Stimulated activated naive CD8-positive, alpha-beta T cell treated with anti-CD3 and anti-CD28 coated beads, Interleukin-15, amount 100 ng/mL, for 72 hours (primary cell): ENCODE measurements at regions not wholly inside any gene's neighbourhood (a gene's known extent, or its start where the extent isn't known, plus 50 kb on each side); places are given as distances from the start of the nearest gene placed in this dataset.
"Not testable (repeated sequence)": the region's sequence is repeated elsewhere in the genome, so short reads cannot be mapped to it uniquely, and the experiment has no call there.

Source experiments
- ATAC-seq: fragments of 150-1000 bp; cut with Tn5 transposase; 2 replicates; pipeline ENCODE4 v1.10.0; 2021; ENCODE audit warnings: mild to moderate bottlenecking, moderate library complexity
- DNase-seq, 2 donors: peaks; one replicate each; pipeline ENCODE4 v3.0.0; 2021 to 2022
- H3K27ac Mint-ChIP-seq, 2 donors: one replicate each; pipeline ENCODE4 v1.8.0; 2022; ENCODE audit warnings: mild to moderate bottlenecking in 2 of 2, mixed read lengths in 2 of 2, moderate library complexity in 2 of 2
- H3K27me3 Mint-ChIP-seq: one replicate; pipeline ENCODE4 v1.8.0; 2022; ENCODE audit warnings: mixed read lengths
- H3K4me1 Mint-ChIP-seq: one replicate; pipeline ENCODE4 v1.8.0; 2022; ENCODE audit warnings: mild to moderate bottlenecking, mixed read lengths
- H3K4me3 Mint-ChIP-seq, 2 donors: one replicate each; pipeline ENCODE4 v1.8.0; 2022; ENCODE audit warnings: mild to moderate bottlenecking in 2 of 2, mixed read lengths in 2 of 2, moderate library complexity in 1 of 2
- H3K9me3 Mint-ChIP-seq, 2 donors: one replicate each; pipeline ENCODE4 v1.8.0; 2022; ENCODE audit warnings: mixed read lengths in 2 of 2

DNA sequence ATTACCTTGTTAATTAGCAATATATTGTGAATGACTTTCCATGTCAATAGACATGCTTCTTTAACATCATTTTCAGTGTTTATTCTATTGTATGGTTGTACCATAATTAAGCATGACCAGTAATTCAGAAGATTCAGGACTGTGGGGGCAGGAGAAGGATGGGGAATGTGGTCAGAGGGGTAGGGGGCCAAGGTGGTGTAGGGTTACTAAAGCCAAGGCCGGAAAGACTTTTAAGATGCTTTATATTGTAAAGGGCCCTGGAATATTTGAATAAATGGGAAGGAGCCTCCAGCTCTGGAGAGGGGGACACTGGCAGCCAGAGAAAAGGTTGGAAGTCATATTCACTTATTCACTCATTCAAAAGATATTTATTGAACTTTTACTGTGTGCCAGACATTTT lies 115.7 kb downstream of the FGF18 start:
- H3K4me1 Mint-ChIP-seq: no peaks in the 10 kb centered on the region
- peaks cover 55% of the 10 kb centered on the region for H3K27me3 Mint-ChIP-seq
- DNase-seq (no peak), ATAC-seq (no peak)
- no peak overlapping the region for H3K4me3 Mint-ChIP-seq
- H3K27ac Mint-ChIP-seq: no peak overlapping the region
- H3K9me3 Mint-ChIP-seq: peaks cover 0 to 4% of the 10 kb centered on the region in 2 donors

DNA sequence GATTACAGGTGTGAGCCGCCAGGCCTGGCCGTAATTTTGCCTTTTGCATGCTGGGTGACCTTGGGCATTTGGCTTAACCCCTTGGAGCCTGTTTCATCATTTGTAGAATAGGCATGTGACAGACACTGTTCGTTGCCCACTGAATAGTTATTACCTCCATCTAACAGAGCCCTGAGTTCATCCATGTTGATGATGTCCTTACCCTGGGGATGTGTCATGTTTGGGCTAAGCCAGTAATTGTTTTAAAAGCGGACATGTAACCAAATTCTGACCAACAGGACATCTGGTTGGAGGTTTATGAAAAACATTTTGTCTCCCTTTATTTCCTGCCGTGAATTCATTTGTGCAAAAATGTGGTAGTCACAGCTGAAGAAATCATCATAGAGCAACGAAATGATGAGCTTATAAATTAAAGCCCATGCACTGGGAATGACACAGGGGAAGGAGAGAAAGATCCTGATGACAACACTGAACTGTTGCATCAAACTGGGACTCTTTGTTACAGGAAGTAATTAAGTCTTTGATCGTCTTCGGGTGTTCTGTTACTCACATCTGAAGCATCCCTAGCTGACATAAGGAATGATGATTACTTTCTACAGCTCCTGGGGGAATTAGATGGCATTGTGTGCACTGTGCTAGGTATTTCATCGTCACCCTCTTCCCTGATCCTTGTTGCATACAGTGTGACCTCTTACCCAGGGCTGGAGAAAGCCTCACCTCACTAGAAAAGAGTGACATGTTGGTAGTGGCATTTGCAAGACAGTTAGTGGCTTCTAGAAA lies 117.8 kb downstream of the FGF18 start:
- ATAC-seq (no peak), DNase-seq (no peak)
- H3K27ac Mint-ChIP-seq: no peak overlapping the region
- no peaks in the 10 kb centered on the region for H3K4me1 Mint-ChIP-seq
- peaks cover 61% of the 10 kb centered on the region for H3K27me3 Mint-ChIP-seq
- no peak overlapping the region for H3K4me3 Mint-ChIP-seq
- peaks cover 0 to 4% of the 10 kb centered on the region in 2 donors for H3K9me3 Mint-ChIP-seq

DNA sequence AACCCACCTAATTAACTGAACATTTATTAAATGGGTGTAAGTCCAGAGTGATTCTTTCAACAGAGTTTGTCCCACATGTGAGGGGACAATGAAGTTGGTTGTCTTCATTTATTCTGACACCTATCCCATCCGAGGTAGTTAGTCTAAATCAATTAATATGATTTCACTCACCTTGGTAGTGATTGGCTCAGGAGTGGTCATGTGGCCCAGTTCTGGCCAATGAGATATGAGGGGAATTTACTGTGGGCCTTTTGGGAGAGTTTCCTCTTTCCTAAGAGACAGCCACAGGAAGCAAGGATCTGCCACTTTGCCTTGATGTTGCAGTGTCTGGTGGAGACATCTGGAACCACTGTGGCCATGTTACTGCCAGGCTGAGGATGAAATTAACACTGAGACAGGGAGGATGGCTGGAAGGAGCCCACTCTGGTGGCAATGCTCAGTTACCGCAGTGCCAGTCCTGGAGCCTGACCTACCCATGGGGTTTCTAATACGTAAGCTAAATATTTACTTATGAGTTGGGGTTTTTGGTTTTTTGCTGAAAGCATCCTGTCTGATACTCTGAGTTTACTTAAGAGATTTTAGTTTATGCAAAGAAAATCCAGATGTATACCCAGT lies 118.6 kb downstream of the FGF18 start:
- Mint-ChIP-seq H3K9me3 (peaks cover 0 to 4% of the 10 kb centered on the region in 2 donors), H3K27ac (peak overlapping the region in 1 of 2 donors; percentile 12), H3K4me1 (no peaks in the 10 kb centered on the region), H3K27me3 (peaks cover 55% of the 10 kb centered on the region), H3K4me3 (no peak overlapping the region)
- ATAC-seq (no peak), DNase-seq (no peak)

DNA sequence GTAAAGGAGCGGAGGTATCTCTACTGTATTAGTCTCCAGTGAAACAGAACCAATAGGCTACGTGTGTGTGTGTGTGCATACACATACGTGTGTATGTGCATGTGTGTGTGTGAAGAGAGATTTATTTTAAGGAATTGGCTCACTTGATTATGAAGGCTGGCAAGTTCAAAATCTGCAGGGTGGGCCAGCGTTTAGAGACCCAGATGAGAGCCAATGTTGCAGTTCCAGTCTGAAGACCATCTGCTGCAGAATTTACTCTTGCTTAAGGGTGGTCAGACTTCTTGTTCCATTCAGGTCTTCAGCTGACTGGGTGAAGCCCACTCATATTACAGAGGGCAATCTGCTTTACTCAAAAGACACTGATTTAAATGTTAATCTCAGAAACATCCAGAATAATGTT lies 119.2 kb downstream of the FGF18 start:
- Mint-ChIP-seq H3K27ac (no peak overlapping the region), H3K4me3 (no peak overlapping the region), H3K27me3 (peaks cover 49% of the 10 kb centered on the region), H3K4me1 (no peaks in the 10 kb centered on the region), H3K9me3 (peaks cover 0 to 4% of the 10 kb centered on the region in 2 donors)
- DNase-seq (no peak), ATAC-seq (no peak)

DNA sequence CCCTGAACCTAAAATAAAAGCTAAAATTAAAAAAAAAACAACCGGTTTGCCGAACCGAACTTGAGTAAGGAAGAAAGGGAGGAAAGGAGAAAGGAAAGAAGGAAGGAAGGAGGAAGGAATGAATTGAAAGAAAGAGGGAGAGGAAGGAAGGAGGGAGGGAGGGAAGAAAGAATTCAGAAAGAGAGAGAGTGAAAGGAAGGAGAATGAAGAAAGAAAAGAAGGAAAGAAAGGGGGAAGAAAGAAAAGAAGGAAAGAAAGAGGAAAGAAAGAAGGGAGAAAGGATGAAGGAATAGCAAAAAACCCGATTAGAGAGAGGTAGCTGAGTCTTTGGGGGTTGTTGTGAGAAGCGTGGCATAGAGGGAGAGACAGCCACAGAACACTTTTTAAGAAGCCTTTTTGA lies 121.4 kb downstream of the FGF18 start:
- H3K27ac Mint-ChIP-seq: no peak overlapping the region
- H3K9me3 Mint-ChIP-seq: no peaks in the 10 kb centered on the region
- peaks cover 28% of the 10 kb centered on the region for H3K27me3 Mint-ChIP-seq
- DNase-seq (no peak), ATAC-seq (no peak)
- H3K4me1 Mint-ChIP-seq: no peaks in the 10 kb centered on the region
- no peak overlapping the region for H3K4me3 Mint-ChIP-seq

DNA sequence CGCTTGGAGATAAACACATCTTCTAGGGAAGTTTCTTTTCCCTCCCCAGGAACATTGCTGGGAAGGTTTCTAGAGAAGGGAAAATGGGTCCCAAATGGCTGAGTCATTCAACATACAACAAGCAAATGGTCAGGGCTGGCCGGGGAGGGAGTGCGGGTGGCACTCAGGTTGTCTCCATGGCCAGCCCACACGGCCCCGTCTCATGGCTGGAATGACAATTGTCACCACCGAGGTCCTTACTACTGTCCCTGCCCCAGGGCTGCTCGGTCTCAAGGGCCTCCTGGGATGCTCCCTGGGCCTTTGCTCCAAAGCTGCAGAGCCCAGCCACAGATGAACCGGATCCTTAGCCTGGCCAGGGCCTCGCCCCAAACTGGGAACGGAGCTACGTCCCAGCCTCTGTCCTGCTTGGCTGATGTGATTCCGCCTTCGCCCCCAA lies 121.9 kb downstream of the FGF18 start:
- H3K27ac Mint-ChIP-seq: no peak overlapping the region
- no peak overlapping the region for H3K4me3 Mint-ChIP-seq
- ATAC-seq (no peak), DNase-seq (no peak)
- no peaks in the 10 kb centered on the region for H3K4me1 Mint-ChIP-seq
- no peaks in the 10 kb centered on the region for H3K9me3 Mint-ChIP-seq
- H3K27me3 Mint-ChIP-seq: peaks cover 23% of the 10 kb centered on the region

DNA sequence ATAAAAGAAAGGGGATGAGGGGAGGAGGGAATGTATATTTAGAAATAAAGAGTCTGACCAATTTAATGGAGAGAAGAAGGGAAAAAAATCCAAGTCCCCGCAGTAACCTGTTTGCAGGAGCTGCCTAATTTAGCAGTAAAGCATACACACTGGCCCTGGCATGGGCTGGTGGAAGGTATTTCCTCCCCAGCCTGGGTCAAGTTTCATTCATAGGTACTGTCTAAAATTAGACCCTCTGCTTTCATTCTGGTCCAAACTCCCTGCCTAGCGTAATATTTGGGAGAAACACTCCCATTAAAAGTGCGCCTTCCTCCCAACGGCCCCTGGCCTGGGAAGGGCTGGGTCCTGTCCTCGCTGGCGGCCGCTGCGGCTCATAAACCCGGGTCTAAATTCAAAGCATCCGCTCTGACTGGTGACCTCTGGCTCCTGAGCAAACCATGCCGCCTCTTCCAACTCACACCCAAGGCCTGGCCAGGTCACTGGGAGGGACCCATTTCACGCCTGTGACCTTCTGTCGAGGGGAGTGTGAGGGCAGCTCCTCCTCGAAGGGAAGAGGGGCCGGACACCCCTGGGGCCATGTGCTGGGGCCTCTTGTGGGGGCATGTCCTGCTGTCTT lies 123.2 kb downstream of the FGF18 start:
- Mint-ChIP-seq H3K4me3 (no peak overlapping the region), H3K27ac (no peak overlapping the region), H3K9me3 (no peaks in the 10 kb centered on the region), H3K27me3 (peaks cover 17% of the 10 kb centered on the region), H3K4me1 (no peaks in the 10 kb centered on the region)
- DNase-seq (no peak), ATAC-seq (no peak)

DNA sequence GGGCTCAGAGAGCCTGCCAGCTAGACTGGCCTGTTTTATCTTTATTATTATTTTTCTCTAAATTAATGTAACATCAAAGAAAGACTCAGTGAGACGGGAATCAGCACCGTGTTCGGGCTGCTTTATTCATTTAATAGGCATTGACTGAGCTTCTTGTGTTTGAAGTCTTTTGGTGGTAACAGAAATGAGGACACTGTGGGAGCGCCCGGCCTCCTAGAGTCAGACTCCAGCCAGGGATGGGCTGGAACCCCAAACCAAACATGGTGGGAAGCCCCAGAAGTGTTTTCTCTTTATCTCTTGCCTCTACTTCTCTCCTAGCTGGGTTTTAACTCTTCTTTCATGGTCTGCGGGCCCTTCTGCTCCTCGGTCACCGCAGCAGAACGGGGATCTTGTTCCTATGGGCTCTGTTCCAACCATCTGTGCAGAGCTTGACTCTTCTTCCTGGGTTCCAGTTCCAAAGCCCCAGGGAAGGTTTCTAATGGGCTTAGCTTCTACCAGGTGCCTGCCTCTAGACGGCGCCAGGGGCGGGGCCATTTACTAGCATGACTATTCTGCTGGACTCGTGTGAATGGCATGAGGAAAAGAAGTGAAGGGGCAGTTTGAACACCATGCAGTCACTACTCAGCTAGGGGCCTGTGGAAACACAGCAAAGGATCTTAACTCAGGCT lies 123.8 kb downstream of the FGF18 start:
- no peak overlapping the region for H3K4me3 Mint-ChIP-seq
- H3K27me3 Mint-ChIP-seq: peaks cover 17% of the 10 kb centered on the region
- H3K27ac Mint-ChIP-seq: no peak overlapping the region
- H3K9me3 Mint-ChIP-seq: no peaks in the 10 kb centered on the region
- DNase-seq: no peak
- H3K4me1 Mint-ChIP-seq: no peaks in the 10 kb centered on the region
- ATAC-seq: no peak

DNA sequence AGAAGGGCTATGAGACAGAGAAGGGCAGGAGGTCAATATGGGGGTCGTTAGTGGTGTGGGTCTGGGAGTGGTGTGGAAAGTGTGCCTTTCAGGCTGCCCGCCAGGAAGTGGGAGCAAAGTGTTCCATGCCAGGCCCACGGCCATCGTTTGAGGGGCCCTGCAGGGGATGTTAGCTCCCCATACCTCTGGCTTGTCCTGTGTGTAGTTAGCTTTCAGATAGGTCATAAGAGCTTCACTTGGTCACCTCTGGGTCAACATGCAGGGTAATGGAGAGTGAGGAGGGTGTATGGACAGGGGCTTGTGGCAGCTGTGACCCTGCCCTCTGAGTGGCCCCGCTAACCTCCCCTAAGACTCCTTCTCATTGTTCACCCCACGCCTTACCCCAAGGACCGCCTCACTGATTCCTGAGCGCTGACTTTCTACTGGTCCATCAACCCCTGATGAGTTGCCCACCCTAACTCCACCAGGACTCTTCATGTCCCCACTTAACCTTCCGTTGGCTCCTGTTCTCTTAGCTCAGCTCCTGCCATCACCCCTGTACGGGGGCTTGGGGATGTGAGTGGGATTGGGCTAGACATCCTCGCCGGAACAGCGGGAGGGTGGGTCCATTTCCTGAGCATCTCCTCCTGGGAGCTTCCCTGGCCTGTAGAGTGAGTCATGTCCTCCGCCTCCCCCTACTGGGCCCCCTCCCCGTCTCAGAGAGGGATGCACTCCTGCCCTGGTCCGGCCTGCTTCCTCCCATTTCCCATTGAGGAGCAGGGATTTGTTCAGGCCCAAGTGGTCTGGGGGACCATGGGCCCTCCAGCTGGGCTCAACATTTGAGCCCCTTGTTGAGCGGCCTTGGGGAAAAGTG lies 125.7 kb downstream of the FGF18 start:
- no peak overlapping the region for H3K27ac Mint-ChIP-seq
- DNase-seq (no peak), ATAC-seq (no peak)
- H3K4me3 Mint-ChIP-seq: no peak overlapping the region
- H3K27me3 Mint-ChIP-seq: peaks cover 16% of the 10 kb centered on the region
- no peaks in the 10 kb centered on the region for H3K4me1 Mint-ChIP-seq
- no peaks in the 10 kb centered on the region for H3K9me3 Mint-ChIP-seq

DNA sequence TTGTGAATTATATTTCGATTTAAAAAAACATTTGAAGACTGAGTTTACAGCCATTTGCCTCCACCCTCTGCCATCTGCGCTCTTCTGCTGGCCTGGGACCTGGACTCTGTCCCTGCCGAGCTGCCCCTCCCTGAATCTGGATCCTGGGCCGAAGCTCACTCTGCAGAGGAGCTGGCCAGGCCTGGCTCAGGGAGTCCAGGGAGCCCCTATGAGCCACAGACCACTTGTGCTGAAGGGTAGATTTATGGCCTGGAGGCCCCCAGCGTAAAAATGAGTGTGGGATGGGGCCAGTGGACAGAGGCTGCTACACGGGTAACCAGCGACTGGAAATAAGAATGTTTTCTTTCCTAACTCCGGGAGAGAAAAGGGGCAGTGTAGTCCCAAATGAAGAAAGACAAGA lies 129.8 kb downstream of the FGF18 start:
- Mint-ChIP-seq H3K4me3 (no peak overlapping the region), H3K9me3 (peaks cover 0 to 5% of the 10 kb centered on the region in 2 donors), H3K27ac (no peak overlapping the region), H3K27me3 (peaks cover 10% of the 10 kb centered on the region), H3K4me1 (no peaks in the 10 kb centered on the region)
- DNase-seq (no peak), ATAC-seq (no peak)

DNA sequence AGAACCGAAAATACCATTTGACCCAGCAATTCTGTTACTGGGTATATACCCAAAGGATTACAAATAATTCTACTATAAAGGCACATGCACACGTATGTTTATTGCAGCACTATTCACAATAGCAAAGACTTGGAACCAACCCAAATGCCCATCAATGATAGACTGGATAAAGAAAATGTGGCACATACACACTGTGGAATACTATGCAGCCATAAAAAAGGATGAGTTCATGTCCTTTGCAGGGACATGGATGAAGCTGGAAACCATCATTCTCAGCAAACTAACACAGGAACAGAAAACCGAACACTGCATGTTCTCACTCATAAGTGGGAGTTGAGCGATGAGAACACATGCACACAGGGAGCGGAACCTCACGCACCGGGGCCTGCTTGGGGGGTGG lies 134.4 kb downstream of the FGF18 start:
- ATAC-seq, DNase-seq, H3K27ac Mint-ChIP-seq, H3K4me1 Mint-ChIP-seq, H3K9me3 Mint-ChIP-seq, H3K4me3 Mint-ChIP-seq: not testable (repeated sequence)
- H3K27me3 Mint-ChIP-seq: peaks cover 14% of the 10 kb centered on the region

DNA sequence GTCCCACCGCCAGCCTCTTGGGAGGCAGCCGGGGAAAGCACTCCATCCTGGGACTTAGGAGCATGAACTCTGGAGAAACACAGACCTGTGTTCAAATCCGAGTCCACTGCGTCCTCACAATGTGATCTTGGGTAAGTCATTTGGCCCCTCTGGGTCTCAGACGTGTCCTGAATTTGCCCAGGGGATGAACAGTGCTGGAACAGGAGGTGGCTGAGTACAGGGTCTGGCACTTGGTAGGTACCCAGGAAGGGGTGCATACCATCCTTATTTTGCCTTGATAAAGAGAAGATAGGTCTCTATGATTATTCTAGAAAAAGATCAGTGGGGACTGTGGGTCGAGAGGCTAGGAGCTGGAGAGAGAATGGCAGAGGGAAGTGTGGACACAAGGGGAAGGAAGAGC lies 135.7 kb downstream of the FGF18 start:
- peaks cover 14% of the 10 kb centered on the region for H3K27me3 Mint-ChIP-seq
- H3K27ac Mint-ChIP-seq: no peak overlapping the region
- H3K4me1 Mint-ChIP-seq: no peaks in the 10 kb centered on the region
- H3K4me3 Mint-ChIP-seq: no peak overlapping the region
- peaks cover 0 to 5% of the 10 kb centered on the region in 2 donors for H3K9me3 Mint-ChIP-seq
- ATAC-seq (no peak), DNase-seq (no peak)

DNA sequence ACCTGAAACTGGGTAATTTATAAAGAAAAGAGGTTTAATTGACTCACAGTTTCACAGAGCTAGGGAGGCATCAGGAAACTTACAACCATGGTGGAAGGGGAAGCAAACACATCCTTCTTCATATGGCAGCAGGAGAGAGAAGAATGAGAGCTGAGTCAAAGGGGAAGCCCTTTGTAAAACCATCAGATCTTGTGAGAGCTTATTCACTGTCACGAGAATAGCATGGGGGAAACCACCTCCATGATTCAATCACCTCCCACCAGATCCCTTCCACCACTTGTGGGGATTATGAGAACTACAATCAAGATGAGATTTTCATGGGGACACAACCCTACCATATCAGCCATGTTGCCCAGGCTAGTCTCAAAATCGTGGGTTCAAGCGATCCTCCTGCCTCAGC lies 143.4 kb downstream of the FGF18 start:
- peaks cover 27% of the 10 kb centered on the region for H3K27me3 Mint-ChIP-seq
- H3K27ac Mint-ChIP-seq: no peak overlapping the region
- peak; percentile 90 for ATAC-seq
- peaks cover 25 to 26% of the 10 kb centered on the region in 2 donors for H3K9me3 Mint-ChIP-seq
- peak in 1 of 2 donors; percentile 16 for DNase-seq
- no peak overlapping the region for H3K4me3 Mint-ChIP-seq
- H3K4me1 Mint-ChIP-seq: no peaks in the 10 kb centered on the region

DNA sequence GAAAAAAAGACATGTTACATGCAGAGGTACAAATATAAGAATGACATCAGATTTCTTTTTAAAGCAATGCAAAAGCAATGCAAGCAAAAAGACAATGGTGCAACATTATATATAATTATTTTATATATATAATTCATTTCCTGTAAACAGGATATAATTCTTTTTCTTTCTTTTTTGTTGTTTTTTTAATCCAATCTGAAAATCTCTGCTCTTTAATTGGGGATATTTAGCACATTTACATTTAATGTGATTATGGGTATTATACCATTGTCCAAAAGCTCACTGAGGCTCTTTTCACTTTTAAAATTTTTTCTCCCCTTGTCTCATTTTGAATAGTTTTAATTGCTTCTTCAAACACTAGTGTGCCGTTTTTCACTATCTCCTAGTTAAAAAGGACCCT lies 148.9 kb downstream of the FGF18 start:
- DNase-seq: no peak
- H3K27ac Mint-ChIP-seq: no peak overlapping the region
- H3K4me1 Mint-ChIP-seq: no peaks in the 10 kb centered on the region
- no peak for ATAC-seq
- H3K27me3 Mint-ChIP-seq: peaks cover 22% of the 10 kb centered on the region
- H3K4me3 Mint-ChIP-seq: no peak overlapping the region
- peaks cover 33 to 43% of the 10 kb centered on the region in 2 donors for H3K9me3 Mint-ChIP-seq

DNA sequence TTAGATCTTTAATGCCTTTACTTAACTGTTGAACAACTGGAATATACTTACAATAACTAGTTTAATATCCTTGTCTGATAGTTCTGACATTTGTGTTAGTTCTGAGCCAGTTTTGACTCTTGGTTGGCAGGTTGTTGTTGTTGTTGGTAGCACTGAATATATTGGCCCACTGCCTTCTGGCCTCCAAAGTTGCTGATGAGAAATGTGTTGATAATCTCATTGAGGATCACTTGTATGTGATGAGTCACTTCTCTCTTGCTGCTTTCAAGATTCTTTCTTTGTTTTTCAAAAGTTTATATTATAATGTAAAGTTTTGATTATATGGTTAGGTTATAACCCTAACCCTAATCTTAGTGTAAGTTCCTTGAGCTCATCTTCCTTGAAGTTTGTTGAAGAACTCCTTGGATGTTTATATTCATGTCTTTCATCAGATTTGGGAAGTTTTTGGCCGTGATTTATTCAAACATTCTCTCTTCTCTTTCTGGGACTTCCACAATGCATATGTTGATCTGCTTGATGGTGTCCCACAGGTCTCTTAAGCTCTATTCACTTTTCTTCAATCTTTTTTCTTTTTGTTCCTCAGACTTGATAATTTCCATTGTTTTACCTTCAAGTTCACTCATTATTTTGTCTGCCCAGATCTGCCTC lies 149.7 kb downstream of the FGF18 start:
- peak overlapping the region in 1 of 2 donors; percentile 13 for H3K27ac Mint-ChIP-seq
- H3K9me3 Mint-ChIP-seq: peaks cover 33 to 40% of the 10 kb centered on the region in 2 donors
- H3K27me3 Mint-ChIP-seq: peaks cover 22% of the 10 kb centered on the region
- H3K4me3 Mint-ChIP-seq: no peak overlapping the region
- no peaks in the 10 kb centered on the region for H3K4me1 Mint-ChIP-seq
- DNase-seq (no peak), ATAC-seq (no peak)
